WTC11 (cell line): ENCODE measurements at regions not wholly inside any gene's neighbourhood (a gene's known extent, or its start where the extent isn't known, plus 50 kb on each side); places are given as distances from the start of the nearest gene placed in this dataset.
A peak's percentile ranks its signal among the peaks of the same experiment; 100 is the strongest.

Experiments used
- ATAC-seq: fragments of 200-7000 bp; cut with Tn5 transposase; 2 replicates; pipeline ENCODE4 v1.10.0; 2021; ENCODE audit warnings: mild to moderate bottlenecking, moderate library complexity
- CTCF ChIA-PET: fragments of 300-600 bp; sonication (Branson Sonifier 250); formaldehyde crosslinking; loops from one replicate; lab custom pipeline; 2021; ENCODE audit warnings: antibody characterized with exemption; lab: Charles Lee
- POLR2A ChIA-PET: fragments of 350-600 bp; sonication (Branson Sonifier 250); formaldehyde crosslinking; loops from one replicate; lab custom pipeline; 2021; ENCODE audit warnings: antibody characterized with exemption; lab: Charles Lee
- DNase-seq: peaks from one replicate; pipeline ENCODE4 v3.0.0; 2021; ENCODE audit warnings: low spot score
- H3K27ac Mint-ChIP-seq: 2 replicates; pipeline ENCODE4 v1.8.0; 2021; ENCODE audit warnings: mixed read lengths
- H3K27me3 Mint-ChIP-seq: 2 replicates; pipeline ENCODE4 v1.8.0; 2021; ENCODE audit warnings: low read depth, mild to moderate bottlenecking, moderate library complexity, mixed read lengths
- H3K36me3 Mint-ChIP-seq: 2 replicates; pipeline ENCODE4 v1.8.0; 2021; ENCODE audit warnings: mixed read lengths
- H3K4me1 Mint-ChIP-seq: 2 replicates; pipeline ENCODE4 v1.8.0; 2022; ENCODE audit warnings: mixed read lengths
- H3K4me3 Mint-ChIP-seq: 2 replicates; pipeline ENCODE4 v1.8.0; 2021; ENCODE audit warnings: mild to moderate bottlenecking, moderate library complexity, mixed read lengths
- H3K9me3 Mint-ChIP-seq: 2 replicates; pipeline ENCODE4 v1.8.0; 2021; ENCODE audit warnings: mixed read lengths
- CTCF ChIP-seq: fragments of 200-600 bp; IDR thresholded peaks from 2 replicates; pipeline ENCODE4 v1.8.0; 2022; ENCODE audit warnings: antibody characterized with exemption
- ERG ChIP-seq: fragments of 250-450 bp; sonication (Bioruptor Pico); IDR thresholded peaks from 2 replicates; pipeline ENCODE4 v1.8.0; 2021; ENCODE audit warnings: mild to moderate bottlenecking
- HMGA2 ChIP-seq: fragments of 250-450 bp; sonication (Bioruptor Pico); IDR thresholded peaks from 2 replicates; pipeline ENCODE4 v1.4.0; 2021; ENCODE audit warnings: mild to moderate bottlenecking, moderate library complexity
- NR2C2 ChIP-seq: sonication (generic); formaldehyde crosslinking; IDR thresholded peaks from 2 replicates; pipeline ENCODE4 v1.8.0; 2022; ENCODE audit warnings: mild to moderate bottlenecking, missing genetic modification reagents
- PRDM15 ChIP-seq: sonication (generic); formaldehyde crosslinking; IDR thresholded peaks from 2 replicates; pipeline ENCODE4 v1.8.0; 2022; ENCODE audit warnings: missing genetic modification reagents
- PRRX2 ChIP-seq: fragments of 250-450 bp; sonication (Bioruptor Pico); IDR thresholded peaks from 2 replicates; pipeline ENCODE4 v1.8.0; 2021; ENCODE audit warnings: mild to moderate bottlenecking
- USF1 ChIP-seq: sonication (generic); formaldehyde crosslinking; IDR thresholded peaks from 2 replicates; pipeline ENCODE4 v1.8.0; 2022; ENCODE audit warnings: mild to moderate bottlenecking, missing genetic modification reagents
- ZNF423 ChIP-seq: fragments of 250-450 bp; sonication (Bioruptor Pico); IDR thresholded peaks from 2 replicates; pipeline ENCODE4 v2.1.2; 2022; ENCODE audit warnings: mild to moderate bottlenecking, moderate library complexity
- TF ChIP-seq, protein P1 (sequence below): sonication (generic); formaldehyde crosslinking; IDR thresholded peaks from 2 replicates; pipeline ENCODE4 v1.8.1; 2023; ENCODE audit warnings: mild to moderate bottlenecking, missing genetic modification reagents, borderline replicate concordance
- TF ChIP-seq, protein P2 (sequence below): sonication (generic); formaldehyde crosslinking; conservative IDR thresholded peaks from 2 replicates; pipeline ENCODE4 v1.8.1; 2023; ENCODE audit warnings: mild to moderate bottlenecking, low read depth, missing genetic modification reagents, moderate library complexity

DNA sequence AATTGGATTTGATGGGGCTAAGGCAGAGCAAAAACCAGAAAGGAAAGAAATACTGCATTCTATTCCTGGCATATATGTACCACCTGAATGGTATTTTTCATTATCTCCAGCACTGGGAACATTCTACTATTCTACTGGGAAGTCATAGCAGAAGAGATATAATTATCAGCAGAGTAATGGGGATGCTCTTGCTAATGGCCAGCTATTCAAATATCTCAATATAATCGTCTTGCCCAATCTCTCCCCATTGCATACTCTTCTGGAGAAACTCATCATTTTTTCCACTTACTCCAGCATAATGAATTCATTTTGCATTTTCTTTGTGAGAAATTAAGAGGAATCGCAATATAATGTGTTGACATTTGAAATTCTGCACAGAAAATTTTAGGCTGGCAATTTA is 1794.7 kb upstream of the PIK3C3 start:
- no peak for TF ChIP-seq USF1 (CRISPR knock-in tag)
- no peak for TF ChIP-seq PRRX2 (CRISPR knock-in tag)
- TF ChIP-seq NR2C2 (CRISPR knock-in tag), result no peak
- no peak for TF ChIP-seq HMGA2 (CRISPR knock-in tag)
- no peak for TF ChIP-seq ZNF423
- TF ChIP-seq, protein P1, sequence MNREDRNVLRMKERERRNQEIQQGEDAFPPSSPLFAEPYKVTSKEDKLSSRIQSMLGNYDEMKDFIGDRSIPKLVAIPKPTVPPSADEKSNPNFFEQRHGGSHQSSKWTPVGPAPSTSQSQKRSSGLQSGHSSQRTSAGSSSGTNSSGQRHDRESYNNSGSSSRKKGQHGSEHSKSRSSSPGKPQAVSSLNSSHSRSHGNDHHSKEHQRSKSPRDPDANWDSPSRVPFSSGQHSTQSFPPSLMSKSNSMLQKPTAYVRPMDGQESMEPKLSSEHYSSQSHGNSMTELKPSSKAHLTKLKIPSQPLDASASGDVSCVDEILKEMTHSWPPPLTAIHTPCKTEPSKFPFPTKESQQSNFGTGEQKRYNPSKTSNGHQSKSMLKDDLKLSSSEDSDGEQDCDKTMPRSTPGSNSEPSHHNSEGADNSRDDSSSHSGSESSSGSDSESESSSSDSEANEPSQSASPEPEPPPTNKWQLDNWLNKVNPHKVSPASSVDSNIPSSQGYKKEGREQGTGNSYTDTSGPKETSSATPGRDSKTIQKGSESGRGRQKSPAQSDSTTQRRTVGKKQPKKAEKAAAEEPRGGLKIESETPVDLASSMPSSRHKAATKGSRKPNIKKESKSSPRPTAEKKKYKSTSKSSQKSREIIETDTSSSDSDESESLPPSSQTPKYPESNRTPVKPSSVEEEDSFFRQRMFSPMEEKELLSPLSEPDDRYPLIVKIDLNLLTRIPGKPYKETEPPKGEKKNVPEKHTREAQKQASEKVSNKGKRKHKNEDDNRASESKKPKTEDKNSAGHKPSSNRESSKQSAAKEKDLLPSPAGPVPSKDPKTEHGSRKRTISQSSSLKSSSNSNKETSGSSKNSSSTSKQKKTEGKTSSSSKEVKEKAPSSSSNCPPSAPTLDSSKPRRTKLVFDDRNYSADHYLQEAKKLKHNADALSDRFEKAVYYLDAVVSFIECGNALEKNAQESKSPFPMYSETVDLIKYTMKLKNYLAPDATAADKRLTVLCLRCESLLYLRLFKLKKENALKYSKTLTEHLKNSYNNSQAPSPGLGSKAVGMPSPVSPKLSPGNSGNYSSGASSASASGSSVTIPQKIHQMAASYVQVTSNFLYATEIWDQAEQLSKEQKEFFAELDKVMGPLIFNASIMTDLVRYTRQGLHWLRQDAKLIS (CRISPR knock-in tag), result no peak
- Mint-ChIP-seq H3K36me3 (no peaks in the 10 kb centered on the region), H3K4me3 (no peak overlapping the region), H3K27ac (no peak overlapping the region), H3K27me3 (no peaks in the 10 kb centered on the region), H3K9me3 (peaks cover 6% of the 10 kb centered on the region; the same call in 1 of the 2 replicates), H3K4me1 (peaks cover 5% of the 10 kb centered on the region; the same call in 1 of the 2 replicates)
- POLR2A ChIA-PET, result no interaction called here
- DNase-seq (no peak), ATAC-seq (no peak)
- CTCF ChIA-PET, result interaction anchor here (1.5 to 2.2 kb wide), 3 partner anchors 16 to 319 kb away, joined by 3 to 5 read pairs (median 4); no protein-coding TSS in a partner anchor

GRCh38 chr18:40159141-40160017 is 1795.7 kb upstream of the PIK3C3 start:
- POLR2A ChIA-PET, result no interaction called here
- Mint-ChIP-seq H3K4me3 (no peak overlapping the region), H3K9me3 (peaks cover 6% of the 10 kb centered on the region; the same call in 1 of the 2 replicates)

More at GRCh38 chr18:40159141-40160017, 1795.7 kb upstream of the PIK3C3 start:
- Mint-ChIP-seq H3K36me3 (no peaks in the 10 kb centered on the region), H3K27ac (no peak overlapping the region), H3K27me3 (no peaks in the 10 kb centered on the region), H3K4me1 (peaks cover 5% of the 10 kb centered on the region; the same call in 1 of the 2 replicates)
- DNase-seq, result no peak
- no peak for TF ChIP-seq ERG (CRISPR knock-in tag)
- 0 out of 2 replicates have a peak, but pooled peaks have one; percentile 29 for TF ChIP-seq CTCF
- TF ChIP-seq, protein P2, sequence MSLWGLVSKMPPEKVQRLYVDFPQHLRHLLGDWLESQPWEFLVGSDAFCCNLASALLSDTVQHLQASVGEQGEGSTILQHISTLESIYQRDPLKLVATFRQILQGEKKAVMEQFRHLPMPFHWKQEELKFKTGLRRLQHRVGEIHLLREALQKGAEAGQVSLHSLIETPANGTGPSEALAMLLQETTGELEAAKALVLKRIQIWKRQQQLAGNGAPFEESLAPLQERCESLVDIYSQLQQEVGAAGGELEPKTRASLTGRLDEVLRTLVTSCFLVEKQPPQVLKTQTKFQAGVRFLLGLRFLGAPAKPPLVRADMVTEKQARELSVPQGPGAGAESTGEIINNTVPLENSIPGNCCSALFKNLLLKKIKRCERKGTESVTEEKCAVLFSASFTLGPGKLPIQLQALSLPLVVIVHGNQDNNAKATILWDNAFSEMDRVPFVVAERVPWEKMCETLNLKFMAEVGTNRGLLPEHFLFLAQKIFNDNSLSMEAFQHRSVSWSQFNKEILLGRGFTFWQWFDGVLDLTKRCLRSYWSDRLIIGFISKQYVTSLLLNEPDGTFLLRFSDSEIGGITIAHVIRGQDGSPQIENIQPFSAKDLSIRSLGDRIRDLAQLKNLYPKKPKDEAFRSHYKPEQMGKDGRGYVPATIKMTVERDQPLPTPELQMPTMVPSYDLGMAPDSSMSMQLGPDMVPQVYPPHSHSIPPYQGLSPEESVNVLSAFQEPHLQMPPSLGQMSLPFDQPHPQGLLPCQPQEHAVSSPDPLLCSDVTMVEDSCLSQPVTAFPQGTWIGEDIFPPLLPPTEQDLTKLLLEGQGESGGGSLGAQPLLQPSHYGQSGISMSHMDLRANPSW (CRISPR knock-in tag), result no peak
- no peak for TF ChIP-seq PRDM15 (CRISPR knock-in tag)
- ATAC-seq, result peak; percentile 48
- CTCF ChIA-PET, result interaction anchor here (0.6 to 2.2 kb wide), 8 partner anchors 8 to 318 kb away, joined by 3 to 5 read pairs (median 3); no protein-coding TSS in a partner anchor
